ENCODE measurements at regions not wholly inside any gene's neighbourhood (a gene's known extent, or its start where the extent isn't known, plus 50 kb on each side); places are given as distances from the start of the nearest gene placed in this dataset.
"Not testable (repeated sequence)": the region's sequence is repeated elsewhere in the genome, so short reads cannot be mapped to it uniquely, and the experiment has no call there.

- DNase-seq (ENCODE audit: low spot score): no peak
- intact Hi-C loops (cut with DNase I): no loop called here
Observed at GRCh38 chrX:56120242-56120641, 111.9 kb upstream of the KLF8 start.

DNA sequence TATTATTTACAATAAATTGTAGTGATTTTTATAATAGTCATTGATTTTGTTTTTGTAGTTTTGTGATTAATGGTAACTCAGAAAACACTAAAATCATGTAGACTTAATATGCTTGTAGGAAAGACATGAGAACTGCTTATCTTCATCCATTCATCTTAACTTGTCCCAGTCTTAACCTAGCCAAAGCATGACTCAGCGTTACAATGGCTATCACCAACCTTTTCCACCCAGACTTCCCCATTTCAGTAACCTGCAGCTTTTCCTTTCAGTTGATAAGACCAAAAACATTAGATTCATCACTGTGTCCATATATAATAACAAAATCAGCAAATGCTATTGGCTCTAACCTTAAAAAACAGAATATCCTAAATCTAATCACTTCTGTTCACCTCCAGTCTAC is 106.2 kb upstream of the KLF8 start:
- intact Hi-C loops (cut with DNase I): no loop called here
- no peak for DNase-seq (ENCODE audit: low spot score)

DNA sequence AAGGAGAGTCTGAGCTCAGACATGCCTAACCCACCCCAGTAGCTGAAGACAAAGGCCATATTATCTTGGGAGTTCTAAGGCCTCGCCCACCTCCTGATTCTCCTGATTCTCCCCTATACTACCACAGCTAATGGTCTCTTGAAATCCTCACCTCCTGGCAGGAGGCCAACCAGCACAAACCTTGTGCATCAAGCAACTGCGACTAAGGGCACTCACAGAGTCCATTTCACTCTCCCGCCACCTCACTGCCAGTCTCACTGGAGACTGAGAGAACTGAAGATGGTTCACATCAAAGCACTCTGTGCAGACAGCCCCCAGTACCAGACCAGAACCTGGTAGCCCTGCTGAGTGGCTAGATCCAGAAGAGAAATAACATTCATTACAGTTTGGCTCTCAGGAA is 102.1 kb upstream of the KLF8 start:
- intact Hi-C loops (cut with DNase I): no loop called here
- DNase-seq (ENCODE audit: low spot score): no peak

GRCh38 chrX:56130436-56130835 is 101.7 kb upstream of the KLF8 start:
- intact Hi-C loops (cut with DNase I): no loop called here
- DNase-seq (ENCODE audit: low spot score): no peak

- intact Hi-C loops (cut with DNase I); DNase-seq (ENCODE audit: low spot score): not testable (repeated sequence)
Observed at GRCh38 chrX:56164135-56164534, 68.0 kb upstream of the KLF8 start.

Measured in posterior vena cava (tissue), 2 donors.